ENCODE measurements at regions not wholly inside any gene's neighbourhood (a gene's known extent, or its start where the extent isn't known, plus 50 kb on each side); places are given as distances from the start of the nearest gene placed in this dataset.
"Not testable (repeated sequence)": the region's sequence is repeated elsewhere in the genome, so short reads cannot be mapped to it uniquely, and the experiment has no call there.

DNA sequence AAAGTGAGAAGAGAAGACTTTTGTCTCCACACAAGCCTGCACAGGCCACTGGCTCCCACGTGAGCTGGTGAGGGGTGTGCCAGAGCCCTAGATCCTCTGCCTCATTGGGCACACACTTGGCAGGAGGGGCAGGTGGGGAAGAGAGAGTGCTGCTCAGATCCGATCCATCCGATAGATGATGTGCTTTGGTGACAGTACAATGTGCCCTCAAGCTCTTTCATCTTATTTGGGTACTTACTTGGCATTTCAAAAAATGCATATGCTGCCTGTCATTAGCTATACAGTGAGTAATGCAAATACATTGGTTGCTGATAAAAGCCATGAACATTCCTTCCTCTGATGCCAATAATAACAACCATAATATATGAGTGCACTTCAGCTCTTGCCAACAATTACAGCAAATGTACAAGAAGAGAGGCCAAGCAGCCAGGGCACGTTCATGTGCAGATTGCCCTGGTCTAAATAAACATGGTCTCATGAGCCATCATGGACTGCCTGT, 255.3 kb downstream of the VAPA start:
- Histone ChIP-seq H3K9me3 (no peaks in the 10 kb centered on the region), H3K4me3 (no peak overlapping the region), H3K4me1 (peaks cover 0 to 13% of the 10 kb centered on the region in 2 donors), H3K27me3 (no peaks in the 10 kb centered on the region), H3K36me3 (no peaks in the 10 kb centered on the region), H3K27ac (no peak overlapping the region)
- TF ChIP-seq, protein P1, sequence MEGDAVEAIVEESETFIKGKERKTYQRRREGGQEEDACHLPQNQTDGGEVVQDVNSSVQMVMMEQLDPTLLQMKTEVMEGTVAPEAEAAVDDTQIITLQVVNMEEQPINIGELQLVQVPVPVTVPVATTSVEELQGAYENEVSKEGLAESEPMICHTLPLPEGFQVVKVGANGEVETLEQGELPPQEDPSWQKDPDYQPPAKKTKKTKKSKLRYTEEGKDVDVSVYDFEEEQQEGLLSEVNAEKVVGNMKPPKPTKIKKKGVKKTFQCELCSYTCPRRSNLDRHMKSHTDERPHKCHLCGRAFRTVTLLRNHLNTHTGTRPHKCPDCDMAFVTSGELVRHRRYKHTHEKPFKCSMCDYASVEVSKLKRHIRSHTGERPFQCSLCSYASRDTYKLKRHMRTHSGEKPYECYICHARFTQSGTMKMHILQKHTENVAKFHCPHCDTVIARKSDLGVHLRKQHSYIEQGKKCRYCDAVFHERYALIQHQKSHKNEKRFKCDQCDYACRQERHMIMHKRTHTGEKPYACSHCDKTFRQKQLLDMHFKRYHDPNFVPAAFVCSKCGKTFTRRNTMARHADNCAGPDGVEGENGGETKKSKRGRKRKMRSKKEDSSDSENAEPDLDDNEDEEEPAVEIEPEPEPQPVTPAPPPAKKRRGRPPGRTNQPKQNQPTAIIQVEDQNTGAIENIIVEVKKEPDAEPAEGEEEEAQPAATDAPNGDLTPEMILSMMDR (IDR thresholded peaks at IDR 0.05) = no peak
- intact Hi-C loops (cut with DNase I) = no loop called here
- no peak for DNase-seq (ENCODE audit: low spot score in 2 of 2)

DNA sequence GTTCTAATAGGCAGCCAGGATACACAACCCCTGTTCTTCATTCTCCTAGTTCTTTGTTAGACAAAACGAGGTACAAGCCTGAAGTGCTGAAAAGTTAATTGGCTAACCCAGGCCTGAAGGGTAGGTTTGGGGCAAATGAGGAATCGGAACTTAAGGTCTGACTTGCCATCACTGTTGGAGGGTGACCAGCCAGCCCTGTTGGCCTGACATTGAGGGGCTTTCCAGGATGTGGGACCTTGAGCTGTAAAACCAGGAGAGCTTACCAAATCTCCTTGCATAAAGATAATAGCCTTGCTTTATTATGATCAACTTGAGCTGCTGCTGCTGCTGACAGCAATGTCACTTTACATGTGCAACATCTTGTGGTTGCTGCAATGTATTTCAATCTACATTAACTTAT, 256.0 kb downstream of the VAPA start:
- TF ChIP-seq, protein P1 (IDR thresholded peaks at IDR 0.05) = no peak
- intact Hi-C loops (cut with DNase I) = no loop called here
- peaks cover 0 to 13% of the 10 kb centered on the region in 2 donors for H3K4me1 ChIP-seq
- H3K27me3 ChIP-seq = no peaks in the 10 kb centered on the region
- H3K36me3 ChIP-seq = no peaks in the 10 kb centered on the region
- H3K4me3 ChIP-seq = no peak overlapping the region
- H3K27ac ChIP-seq = no peak overlapping the region
- no peaks in the 10 kb centered on the region for H3K9me3 ChIP-seq
- DNase-seq (ENCODE audit: low spot score in 2 of 2) = no peak

DNA sequence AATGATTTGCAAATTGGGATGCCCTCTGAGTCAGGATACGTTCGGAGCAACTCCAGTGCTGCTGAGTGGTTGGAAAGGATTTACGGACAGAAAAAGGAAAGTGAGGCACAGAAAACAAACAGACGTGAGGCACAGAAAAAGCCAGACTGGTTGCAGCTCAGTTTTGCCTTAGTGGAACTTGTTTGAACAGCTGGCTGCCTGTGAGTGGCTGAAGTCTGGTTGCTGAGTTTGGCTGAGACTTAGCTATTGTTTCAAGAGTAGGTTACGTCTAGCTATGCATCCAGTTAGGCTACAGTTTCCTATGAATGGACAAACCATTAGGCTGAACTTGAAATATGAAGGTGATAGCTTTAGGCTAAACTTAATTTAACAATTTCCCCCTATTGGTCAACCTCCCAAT, 256.6 kb downstream of the VAPA start:
- Histone ChIP-seq H3K9me3 (no peaks in the 10 kb centered on the region), H3K27me3 (no peaks in the 10 kb centered on the region), H3K4me3 (no peak overlapping the region), H3K4me1 (peaks cover 0 to 13% of the 10 kb centered on the region in 2 donors), H3K36me3 (no peaks in the 10 kb centered on the region), H3K27ac (no peak overlapping the region)
- no peak for DNase-seq (ENCODE audit: low spot score in 2 of 2)
- intact Hi-C loops (cut with DNase I) = no loop called here
- TF ChIP-seq, protein P1 (IDR thresholded peaks at IDR 0.05) = no peak

DNA sequence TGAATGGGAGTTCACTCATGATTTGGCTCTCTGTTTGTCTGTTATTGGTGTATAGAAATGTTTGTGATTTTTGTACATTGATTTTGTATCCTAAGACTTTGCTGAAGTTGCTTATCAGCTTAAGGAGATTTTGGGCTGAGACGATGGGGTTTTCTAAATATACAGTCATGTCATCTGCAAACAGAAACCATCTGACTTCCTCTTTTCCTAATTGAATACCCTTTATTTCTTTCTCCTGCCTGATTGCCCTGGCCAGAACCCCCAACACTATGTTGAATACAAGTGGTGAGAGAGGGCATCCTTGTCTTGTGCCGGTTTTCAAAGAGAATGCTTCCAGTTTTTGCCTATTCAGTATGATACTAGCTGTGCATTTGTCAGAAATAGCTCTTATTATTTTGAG, 261.5 kb downstream of the VAPA start:
- H3K27me3 ChIP-seq; intact Hi-C loops (cut with DNase I); H3K27ac ChIP-seq; H3K4me3 ChIP-seq; H3K4me1 ChIP-seq; DNase-seq (ENCODE audit: low spot score in 2 of 2); H3K36me3 ChIP-seq; H3K9me3 ChIP-seq: not testable (repeated sequence)

DNA sequence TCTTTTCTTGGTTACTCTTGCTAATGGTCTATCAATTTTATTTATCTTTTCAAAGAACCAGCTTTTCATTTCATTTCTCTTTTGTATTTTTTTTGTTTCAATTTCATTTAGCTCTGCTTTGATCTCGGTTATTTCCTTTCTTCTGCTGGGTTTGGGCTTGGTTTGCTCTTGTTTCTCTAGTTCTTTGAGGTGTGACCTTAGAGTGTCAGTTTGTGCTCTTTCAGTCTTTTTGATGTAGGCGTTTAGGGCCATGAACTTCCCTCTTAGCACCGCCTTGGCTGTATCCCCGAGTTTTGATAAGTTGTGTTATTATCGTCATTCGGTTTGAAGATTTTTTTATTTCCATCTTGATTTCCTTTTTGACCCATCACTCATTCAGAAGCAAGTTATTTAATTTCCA, 265.5 kb downstream of the VAPA start:
- intact Hi-C loops (cut with DNase I); H3K27ac ChIP-seq; H3K36me3 ChIP-seq; DNase-seq (ENCODE audit: low spot score in 2 of 2); H3K27me3 ChIP-seq; H3K4me1 ChIP-seq; H3K9me3 ChIP-seq; H3K4me3 ChIP-seq: not testable (repeated sequence)

DNA sequence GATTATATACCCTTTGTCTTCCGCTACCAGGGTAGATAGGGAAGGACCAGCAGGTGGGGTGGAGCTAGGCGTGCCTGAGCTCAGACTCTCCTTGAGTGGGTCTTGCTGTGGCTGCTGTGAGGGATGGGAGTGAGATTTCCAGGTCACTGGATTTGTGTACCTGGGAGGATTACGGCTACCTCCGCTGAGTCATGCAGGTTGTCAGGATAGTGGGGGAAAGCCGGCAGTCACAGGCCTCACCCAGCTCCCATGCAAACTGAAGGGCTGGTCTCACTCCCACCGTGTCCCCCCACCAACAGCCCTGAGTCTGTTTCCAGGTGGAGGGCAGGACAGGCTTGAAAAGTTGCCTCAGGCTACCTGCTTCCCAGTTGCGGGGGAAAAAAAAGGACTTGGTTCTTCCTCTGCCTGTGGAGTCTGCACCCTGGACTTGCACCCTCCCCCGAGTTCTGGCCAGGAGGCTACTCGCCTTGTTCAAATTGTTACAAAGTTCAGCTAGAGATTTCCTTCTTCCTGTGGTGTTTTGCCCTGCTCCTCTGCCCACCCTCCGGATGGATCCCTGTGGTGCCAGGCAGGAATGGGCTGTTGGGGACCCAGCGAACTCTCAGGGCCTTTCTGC, 268.3 kb downstream of the VAPA start:
- Histone ChIP-seq H3K27me3 (no peaks in the 10 kb centered on the region), H3K27ac (no peak overlapping the region), H3K9me3 (no peaks in the 10 kb centered on the region), H3K4me1 (no peaks in the 10 kb centered on the region), H3K36me3 (no peaks in the 10 kb centered on the region), H3K4me3 (no peak overlapping the region)
- no peak for DNase-seq (ENCODE audit: low spot score in 2 of 2)
- intact Hi-C loops (cut with DNase I) = no loop called here
- TF ChIP-seq, protein P1 (IDR thresholded peaks at IDR 0.05) = no peak

DNA sequence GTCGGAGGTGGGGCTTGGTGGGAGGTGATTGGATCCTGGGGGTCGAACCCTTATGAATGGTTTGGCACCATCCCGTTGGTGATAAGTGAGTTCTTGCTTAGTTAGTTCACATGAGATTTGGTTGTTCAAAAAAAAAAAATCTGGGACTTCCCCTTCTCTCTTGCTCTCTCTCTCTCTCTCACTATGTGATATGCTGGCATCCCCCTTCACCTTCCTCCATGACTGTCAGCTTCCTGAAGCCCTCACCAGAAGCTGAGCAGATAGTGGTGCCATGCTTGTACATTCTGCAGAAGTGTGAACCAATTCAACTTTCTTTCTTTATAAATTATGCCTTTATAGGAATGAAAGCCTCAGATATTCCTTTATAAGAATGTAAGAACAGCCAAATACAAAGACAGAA, 269.7 kb upstream of the APCDD1 start:
- no peak for DNase-seq (ENCODE audit: low spot score in 2 of 2)
- Histone ChIP-seq H3K9me3 (no peaks in the 10 kb centered on the region), H3K4me1 (no peaks in the 10 kb centered on the region), H3K36me3 (no peaks in the 10 kb centered on the region), H3K27me3 (no peaks in the 10 kb centered on the region), H3K27ac (no peak overlapping the region), H3K4me3 (no peak overlapping the region)
- TF ChIP-seq, protein P1 (IDR thresholded peaks at IDR 0.05) = no peak
- intact Hi-C loops (cut with DNase I) = no loop called here
